HG02870 (cell line): ENCODE measurements at regions not wholly inside any gene's neighbourhood (a gene's known extent, or its start where the extent isn't known, plus 50 kb on each side); places are given as distances from the start of the nearest gene placed in this dataset.

Experiments
- ATAC-seq: cut with Tn5 transposase; IDR thresholded peaks from one replicate; pipeline ENCODE4 v1.9.1; 2021; ENCODE audit warnings: mild to moderate bottlenecking, moderate library complexity; ENCODE audit not compliant: unreplicated experiment

GRCh38 chr2:43088143-43089073, 138.0 kb downstream of the ZFP36L2 start:
- ATAC-seq: no peak

- no peak for ATAC-seq
These were observed 139.0 kb downstream of the ZFP36L2 start for GRCh38 chr2:43087413-43087812.

- ATAC-seq: no peak
These were observed 139.8 kb downstream of the ZFP36L2 start for GRCh38 chr2:43086451-43087221.

GRCh38 chr2:43085929-43086328, 140.5 kb downstream of the ZFP36L2 start:
- ATAC-seq: no peak

GRCh38 chr2:43085505-43085904, 140.9 kb downstream of the ZFP36L2 start:
- ATAC-seq: no peak

- ATAC-seq: no peak
These were observed 141.7 kb downstream of the ZFP36L2 start for GRCh38 chr2:43084699-43085091.

- ATAC-seq: no peak
These were observed 142.4 kb downstream of the ZFP36L2 start for GRCh38 chr2:43083710-43084698.

- ATAC-seq: no peak
These were observed 143.3 kb downstream of the ZFP36L2 start for GRCh38 chr2:43082903-43083677.

GRCh38 chr2:43082111-43082894, 144.1 kb downstream of the ZFP36L2 start:
- no peak for ATAC-seq

GRCh38 chr2:43081131-43081765, 145.2 kb downstream of the ZFP36L2 start:
- ATAC-seq: no peak

GRCh38 chr2:43080571-43081021, 145.8 kb downstream of the ZFP36L2 start:
- no peak for ATAC-seq

- no peak for ATAC-seq
These were observed 147.3 kb downstream of the ZFP36L2 start for GRCh38 chr2:43078781-43079755.

- no peak for ATAC-seq
These were observed 148.1 kb downstream of the ZFP36L2 start for GRCh38 chr2:43078301-43078700.

- ATAC-seq: no peak
These were observed 148.5 kb downstream of the ZFP36L2 start for GRCh38 chr2:43077876-43078275.

GRCh38 chr2:43076676-43077075, 149.7 kb downstream of the ZFP36L2 start:
- no peak for ATAC-seq

- ATAC-seq: no peak
These were observed 150.4 kb downstream of the ZFP36L2 start for GRCh38 chr2:43075811-43076585.
